ENCODE measurements at regions not wholly inside any gene's neighbourhood (a gene's known extent, or its start where the extent isn't known, plus 50 kb on each side); places are given as distances from the start of the nearest gene placed in this dataset.

DNA sequence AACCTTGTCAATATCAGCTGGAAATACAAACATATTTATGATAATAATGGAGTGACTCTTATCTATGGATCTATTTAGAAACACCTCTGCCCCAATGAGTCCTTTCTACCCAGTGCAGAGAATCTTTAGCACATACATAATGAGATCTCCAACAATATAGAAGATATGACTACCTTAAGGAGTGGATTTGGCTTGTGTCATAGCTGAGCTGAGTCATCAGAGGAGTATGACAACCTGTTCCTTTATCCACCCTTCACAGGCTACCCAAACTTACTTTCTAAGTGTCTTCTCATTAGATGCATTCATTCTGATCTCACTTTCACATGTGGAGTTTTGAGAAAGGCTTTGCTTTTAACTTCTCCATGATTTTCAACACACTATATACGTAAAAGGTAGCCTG, 1218.9 kb downstream of the DSC3 start (continued):
- TF ChIP-seq, protein P1, sequence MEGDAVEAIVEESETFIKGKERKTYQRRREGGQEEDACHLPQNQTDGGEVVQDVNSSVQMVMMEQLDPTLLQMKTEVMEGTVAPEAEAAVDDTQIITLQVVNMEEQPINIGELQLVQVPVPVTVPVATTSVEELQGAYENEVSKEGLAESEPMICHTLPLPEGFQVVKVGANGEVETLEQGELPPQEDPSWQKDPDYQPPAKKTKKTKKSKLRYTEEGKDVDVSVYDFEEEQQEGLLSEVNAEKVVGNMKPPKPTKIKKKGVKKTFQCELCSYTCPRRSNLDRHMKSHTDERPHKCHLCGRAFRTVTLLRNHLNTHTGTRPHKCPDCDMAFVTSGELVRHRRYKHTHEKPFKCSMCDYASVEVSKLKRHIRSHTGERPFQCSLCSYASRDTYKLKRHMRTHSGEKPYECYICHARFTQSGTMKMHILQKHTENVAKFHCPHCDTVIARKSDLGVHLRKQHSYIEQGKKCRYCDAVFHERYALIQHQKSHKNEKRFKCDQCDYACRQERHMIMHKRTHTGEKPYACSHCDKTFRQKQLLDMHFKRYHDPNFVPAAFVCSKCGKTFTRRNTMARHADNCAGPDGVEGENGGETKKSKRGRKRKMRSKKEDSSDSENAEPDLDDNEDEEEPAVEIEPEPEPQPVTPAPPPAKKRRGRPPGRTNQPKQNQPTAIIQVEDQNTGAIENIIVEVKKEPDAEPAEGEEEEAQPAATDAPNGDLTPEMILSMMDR (IDR thresholded peaks at IDR 0.05; ENCODE audit: control extremely low read depth in 1 of 3, insufficient read depth in 1 of 3, low read depth in 1 of 3, low read length in 3 of 3): no peak
